GM18499 (cell line): ENCODE measurements at regions not wholly inside any gene's neighbourhood (a gene's known extent, or its start where the extent isn't known, plus 50 kb on each side); places are given as distances from the start of the nearest gene placed in this dataset.
"Not testable (repeated sequence)": the region's sequence is repeated elsewhere in the genome, so short reads cannot be mapped to it uniquely, and the experiment has no call there.

Experiments
- ATAC-seq: cut with Tn5 transposase; IDR thresholded peaks from one replicate; pipeline ENCODE4 v1.9.1; 2021; ENCODE audit warnings: moderate number of reproducible peaks; ENCODE audit not compliant: insufficient read depth, unreplicated experiment

DNA sequence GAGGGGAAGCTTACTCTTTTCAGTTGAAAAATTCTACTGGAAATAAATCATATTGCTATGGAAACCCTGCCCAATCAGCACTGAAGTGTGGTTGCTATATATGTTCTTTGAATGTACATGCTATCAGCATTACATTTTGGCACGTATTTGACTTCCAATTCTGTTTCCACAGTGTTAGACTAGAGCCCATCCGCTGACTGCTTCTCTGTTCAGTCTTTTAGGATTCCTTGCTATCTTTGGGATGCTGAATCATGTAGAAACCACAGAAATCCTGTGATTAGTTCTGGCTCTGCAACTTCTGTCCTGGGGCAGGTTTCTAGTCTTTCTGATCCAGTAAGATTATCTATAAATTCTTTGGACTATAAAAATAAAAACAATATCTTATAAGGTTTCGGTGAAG is 128.2 kb upstream of the SLC7A14 start:
- ATAC-seq, result no peak

DNA sequence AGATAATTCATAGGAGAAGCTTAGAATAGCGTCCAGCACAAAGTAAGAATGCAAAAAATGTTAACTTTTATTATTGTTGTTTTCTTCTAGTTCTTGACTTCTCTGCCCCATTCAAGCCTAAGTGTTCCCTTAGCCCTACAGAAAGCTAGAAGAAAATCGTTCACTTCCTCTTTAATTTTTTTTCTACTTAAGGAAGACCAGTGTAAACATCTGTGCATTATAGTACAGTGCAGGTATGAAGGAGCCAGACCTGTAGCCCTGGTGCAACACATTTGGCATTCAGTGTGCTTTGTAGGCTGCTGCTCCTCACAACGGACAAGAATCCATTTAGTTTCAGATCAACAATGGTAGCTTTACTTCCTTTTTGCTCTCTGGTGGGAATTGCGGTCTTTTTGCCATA is 127.8 kb upstream of the SLC7A14 start:
- ATAC-seq, result no peak

DNA sequence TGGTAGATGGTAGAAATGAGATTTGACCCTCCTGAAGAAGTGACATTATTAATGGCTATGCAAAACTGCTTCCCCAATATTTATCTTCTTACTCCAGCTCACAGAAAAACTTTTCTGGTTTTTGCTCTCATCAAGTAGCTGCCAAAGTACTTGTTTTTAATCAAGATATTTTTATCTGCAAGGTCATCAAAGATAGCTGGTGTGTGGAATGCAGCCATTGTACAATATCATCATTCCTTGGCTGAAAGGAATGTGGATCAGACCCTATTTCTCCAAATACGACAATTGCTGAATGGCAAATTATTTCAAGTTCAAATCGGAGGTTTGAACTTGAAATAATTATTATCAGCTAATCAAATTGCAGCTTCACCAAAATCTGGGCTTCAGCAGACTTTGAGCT is 126.9 kb upstream of the SLC7A14 start:
- ATAC-seq, result no peak

DNA sequence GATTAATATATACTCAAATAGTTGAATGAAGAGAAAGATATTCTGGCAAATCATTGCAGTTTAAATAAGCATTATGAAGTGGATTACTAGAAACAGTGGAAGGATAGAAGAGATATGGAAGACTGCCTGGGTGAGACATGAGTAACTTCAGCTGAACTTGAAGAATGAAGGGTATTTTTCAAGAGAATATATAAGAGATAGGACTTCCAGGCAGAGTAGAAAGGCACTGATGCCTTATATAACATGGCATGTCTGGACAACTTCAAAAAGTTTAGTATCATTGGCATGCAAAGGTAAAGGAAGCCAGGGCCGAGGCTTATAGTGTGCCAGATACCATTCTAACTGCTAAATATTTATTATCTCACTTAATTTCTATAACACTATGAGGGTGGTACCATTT is 126.5 kb upstream of the SLC7A14 start:
- ATAC-seq, result no peak

DNA sequence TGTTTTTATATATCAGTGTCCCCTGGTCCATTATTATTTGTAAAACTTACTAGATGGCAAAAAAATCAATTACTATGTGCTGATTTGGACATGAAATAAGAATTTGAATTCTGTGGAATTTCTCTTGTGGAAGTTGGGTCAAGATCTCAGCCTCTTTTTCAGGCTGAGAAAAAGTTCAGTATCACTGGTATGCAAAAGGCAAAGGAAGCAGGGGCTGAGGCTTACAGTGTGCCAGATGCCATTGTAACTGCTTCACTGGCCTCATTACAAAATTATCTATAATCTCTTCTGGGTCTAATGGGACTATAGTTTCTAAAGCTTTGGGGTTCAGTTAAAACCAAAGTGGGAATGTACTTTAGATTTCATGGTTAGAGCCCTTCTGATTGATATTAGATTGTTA is 125.9 kb upstream of the SLC7A14 start:
- no peak for ATAC-seq

DNA sequence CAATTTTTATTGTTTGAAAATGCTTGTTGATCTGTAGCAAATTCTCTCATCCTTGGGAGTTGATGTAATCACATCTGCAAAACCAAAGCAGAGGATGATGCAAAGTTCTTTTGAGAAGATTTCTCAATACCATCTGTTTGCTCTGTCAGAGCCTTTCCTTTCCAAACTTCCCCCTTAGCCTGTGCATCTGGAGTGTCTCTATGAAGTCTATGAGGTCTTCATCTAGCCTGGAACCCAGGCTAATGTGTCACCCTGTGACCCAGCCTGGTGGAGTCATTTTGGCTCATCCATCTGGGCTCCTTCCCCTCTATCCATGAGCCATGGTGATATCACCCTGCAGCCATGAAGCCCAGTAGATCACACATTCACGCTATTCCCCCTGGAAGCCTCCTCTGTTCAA is 123.2 kb upstream of the SLC7A14 start:
- ATAC-seq, result no peak

DNA sequence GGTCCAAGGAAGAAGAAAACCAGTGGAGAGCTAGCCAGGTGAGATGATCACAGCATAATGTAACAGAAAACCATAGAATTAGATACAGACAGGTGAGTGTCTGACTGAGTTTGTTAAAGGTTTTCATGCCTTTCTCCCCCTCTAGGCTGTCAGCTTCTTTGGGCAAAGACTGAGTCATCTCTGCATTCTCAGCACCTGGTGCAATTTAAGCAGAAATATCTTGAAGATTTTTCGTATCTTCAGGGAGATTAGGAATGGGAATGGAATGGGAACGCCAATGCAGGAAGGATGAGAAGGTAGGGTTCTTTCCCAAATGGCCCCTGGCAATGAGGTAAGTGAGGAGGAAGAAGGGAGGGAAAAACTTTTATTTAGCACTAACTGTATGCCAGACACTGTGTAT is 122.0 kb upstream of the SLC7A14 start:
- ATAC-seq, result no peak

DNA sequence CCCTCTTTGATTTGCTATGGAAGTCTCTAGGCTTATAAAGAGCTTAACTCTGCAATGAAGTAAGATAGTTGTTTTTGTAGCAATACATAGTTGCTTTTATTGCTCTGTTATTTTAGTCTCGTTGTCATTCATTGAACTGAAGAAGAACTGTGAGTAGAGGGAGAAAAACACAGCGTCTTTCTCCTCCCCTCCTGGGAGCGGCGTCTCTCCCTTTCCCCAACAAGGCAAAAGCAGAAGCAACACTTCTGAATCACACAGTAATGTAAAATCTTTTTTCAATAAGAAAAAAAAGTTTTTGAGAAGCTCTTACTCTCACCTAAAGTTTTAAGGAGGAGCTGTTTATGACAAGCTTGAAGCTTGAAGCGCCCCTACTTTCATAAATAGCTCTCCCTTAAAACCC is 119.3 kb upstream of the SLC7A14 start:
- ATAC-seq, result no peak

DNA sequence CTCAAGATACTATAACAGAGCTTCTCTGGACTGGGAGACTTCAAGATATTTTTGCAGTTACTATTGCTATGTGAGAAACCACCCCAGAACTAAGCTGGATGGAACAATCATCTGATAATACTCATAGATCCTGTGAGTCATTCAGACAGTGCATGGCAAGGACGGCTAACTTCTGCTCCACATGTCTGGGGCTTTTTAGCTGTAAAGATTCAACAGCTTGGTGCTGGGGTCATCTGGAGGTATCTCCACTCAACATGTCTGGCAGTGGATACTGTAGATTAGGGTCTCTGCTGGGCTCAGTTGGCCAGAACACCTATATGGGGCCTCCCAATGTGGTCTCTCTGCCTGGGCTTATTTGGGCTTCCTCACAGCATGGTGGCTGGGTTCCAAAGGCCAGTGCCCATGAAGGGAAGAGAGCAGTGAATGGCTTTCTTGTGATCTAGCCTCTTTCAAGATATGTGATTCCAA is 117.3 kb upstream of the SLC7A14 start:
- ATAC-seq, result no peak

DNA sequence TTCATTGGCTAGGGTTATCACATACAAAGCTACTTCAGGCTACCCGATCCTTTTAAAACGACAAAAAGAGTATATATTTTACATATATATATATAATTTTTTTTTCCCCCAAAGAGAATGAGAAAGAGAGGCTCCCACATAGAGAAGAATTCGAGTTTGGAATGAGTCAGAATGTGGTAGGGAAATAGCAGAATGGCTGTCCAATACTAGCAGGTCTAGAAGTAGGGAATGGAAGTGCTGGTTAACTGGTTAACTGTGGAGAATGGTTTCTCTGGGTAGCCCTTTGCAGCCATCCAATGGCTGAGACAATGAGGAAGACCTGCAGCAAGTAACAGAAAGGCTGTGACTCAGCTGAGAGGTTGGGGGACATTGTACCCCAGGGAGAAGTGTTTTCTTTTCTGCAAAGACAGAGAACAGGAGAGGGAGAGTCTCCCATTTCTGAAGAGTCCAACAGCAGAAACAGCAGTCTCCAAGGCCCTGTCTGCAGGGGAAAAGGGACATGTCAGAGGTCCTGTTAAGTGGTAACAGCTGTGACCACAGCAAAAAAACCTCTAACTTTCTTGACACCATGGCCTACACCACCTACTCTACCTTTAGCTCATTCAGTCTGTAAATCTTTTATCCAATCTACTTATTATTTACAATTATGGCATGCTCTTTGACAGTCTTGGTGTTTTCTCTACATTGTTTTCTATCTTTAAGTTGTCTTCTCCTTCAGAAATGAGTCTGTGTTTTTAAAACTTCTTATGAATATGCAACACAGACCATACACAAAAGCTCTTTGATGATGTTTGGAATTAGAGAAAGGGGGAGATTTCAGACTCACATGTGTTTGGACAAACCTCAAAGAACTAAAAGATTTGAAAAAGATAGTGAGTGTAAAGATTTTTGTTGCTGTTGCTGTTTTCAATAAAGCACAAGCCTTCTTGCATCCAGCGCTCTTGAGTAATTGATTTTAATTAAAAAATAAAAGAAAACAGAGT is 116.1 kb upstream of the SLC7A14 start:
- no peak for ATAC-seq

DNA sequence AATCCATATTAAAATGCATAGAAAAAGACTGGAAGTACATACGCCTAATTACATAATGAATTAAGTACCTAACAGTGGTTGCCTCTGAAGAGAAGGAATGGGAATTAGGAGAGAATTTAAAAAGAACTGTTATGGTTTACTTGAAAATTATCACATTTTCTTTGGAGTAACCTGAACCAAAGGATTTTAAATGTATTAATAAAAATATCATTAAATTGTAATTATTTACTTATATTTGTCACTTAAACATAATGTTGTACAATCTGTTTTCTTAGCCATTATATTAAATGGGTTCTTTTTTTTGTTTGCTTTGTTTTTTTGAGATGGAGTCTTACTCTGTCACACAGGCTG is 114.2 kb upstream of the SLC7A14 start:
- ATAC-seq, result no peak

DNA sequence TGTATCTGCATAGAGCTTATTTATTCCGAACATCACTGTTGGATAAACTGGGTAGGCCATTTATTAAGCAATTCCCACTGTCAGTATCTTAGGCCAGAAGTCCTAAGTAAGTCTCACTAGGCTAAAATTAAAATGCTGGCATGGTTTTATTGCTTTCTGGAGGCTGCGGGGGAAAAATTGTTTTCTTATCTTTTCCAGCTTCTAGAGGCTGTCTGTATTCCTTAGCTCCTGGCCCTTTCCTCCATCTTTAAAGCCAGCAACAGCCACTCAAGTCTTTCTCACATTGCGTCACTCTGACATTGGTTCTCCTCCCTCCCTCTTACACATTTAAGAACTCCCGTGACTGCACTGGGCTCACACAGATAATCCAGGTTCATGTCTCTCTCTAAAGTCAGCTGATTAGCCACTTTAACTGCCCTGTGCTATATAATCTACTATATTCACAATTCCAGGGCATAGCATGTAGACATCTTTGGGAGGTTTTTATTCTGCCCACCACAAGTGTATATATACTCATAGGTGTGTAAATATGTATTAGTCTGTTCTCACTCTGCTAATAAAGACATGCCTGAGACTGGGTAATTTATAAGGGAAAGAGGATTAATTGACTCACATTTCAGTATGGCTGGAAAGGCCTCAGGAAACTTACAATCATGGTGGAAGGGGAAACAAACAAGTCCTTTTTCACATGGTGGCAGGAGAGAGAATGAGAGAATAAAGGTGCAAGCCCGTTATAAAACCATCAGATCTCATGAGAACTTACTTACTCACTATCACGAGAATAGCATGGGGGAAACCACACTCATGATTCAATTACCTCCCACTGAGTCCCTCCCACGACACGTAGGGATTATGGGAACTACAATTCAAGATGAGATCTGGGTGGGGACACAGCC is 113.5 kb upstream of the SLC7A14 start:
- ATAC-seq, result no peak

DNA sequence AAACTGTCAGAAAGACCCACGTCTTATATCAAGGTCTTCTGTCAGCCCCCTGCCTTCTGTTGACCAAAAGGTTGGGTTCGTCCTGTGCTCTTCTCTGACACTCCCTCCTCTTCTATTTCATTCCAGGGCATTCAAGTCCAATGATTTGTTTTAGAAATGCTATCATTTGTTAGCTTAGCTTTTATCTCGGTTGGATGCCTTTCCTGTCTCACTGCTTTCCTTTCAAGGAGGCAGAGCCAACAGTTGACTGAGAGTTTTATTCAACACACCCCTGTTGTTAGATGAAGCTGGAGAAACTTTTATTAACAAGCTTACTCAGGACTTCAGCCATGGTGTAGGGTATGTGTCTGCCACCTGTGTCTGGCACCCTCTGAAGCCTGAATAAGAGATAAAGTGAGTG is 112.0 kb upstream of the SLC7A14 start:
- ATAC-seq, result no peak

DNA sequence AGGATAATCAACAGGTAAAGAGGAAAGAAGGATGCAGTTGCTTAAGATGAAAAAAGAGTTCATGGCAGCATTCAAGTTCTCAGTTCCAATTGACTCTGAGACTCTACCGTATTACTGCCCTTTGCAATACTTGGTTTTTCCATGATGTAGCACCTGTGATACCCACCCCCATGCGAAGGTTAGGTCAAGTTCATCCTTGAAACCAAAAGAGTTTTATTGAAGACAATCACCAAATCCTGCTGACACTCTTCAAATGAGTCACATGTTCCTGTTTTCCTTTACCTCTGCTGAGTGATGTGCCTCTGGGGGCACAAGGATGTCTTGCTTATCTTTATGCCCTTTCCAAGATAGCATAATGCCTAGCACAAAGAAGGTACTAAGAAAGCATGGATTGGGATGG is 111.3 kb upstream of the SLC7A14 start:
- no peak for ATAC-seq

DNA sequence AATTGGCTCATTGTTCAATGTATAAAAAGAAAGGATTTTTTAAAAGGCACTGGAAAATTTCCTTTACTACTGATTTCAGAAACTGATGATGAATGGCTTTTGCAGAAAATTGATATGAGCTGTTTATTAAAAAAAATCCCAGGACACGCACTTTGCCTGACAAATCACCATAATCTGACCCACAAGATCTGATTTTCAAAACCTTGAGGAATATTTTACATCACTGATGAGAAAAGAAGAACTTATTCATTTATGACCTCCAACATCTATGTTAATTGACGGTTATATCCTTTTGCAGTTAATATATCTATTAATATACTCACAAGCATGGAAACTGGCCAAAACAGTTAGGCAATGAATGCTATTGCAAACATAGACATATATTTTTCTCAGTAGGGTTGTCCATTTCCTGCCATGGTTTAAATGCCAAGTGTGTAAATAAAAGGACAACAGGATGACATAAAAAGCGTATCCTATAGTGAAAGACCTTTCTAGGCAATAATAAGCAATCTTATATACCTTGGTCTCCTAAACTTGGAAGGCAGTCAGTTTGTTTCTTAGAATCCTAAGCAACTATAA is 109.7 kb upstream of the SLC7A14 start:
- no peak for ATAC-seq

DNA sequence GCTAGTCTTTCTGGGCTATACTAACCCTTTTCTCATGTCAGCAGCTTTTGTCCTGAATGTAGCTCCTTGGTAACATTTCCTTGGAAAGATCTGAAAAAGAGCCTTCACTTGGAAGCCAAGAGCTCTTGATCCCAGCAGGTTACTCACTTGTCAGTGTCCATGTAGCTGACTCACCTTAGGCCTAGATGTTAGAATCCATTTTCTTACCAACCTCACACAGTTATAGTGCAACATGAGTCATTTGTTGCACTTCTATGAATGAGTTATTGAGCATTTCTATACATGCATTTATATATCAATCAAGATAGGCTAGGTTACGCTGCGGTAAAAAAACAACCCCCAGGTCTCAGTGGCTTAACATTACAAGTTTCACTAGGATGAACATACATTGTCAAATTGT is 106.8 kb upstream of the SLC7A14 start:
- ATAC-seq, result no peak

DNA sequence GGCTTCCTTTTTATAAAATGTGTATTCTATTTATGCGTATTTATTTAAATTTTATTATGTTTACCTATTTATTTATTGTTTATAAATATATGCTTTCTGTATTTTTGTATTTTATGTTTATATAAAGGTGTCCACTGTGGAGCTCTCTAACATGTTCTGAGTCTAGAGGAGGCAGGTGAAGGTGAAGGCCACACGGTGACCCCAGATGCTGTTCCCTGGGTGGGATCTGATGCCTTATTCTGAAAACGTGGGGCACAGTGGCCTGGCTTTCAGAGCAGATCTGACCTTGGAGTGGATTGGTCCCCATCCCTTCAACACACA is 104.7 kb upstream of the SLC7A14 start:
- ATAC-seq, result no peak

DNA sequence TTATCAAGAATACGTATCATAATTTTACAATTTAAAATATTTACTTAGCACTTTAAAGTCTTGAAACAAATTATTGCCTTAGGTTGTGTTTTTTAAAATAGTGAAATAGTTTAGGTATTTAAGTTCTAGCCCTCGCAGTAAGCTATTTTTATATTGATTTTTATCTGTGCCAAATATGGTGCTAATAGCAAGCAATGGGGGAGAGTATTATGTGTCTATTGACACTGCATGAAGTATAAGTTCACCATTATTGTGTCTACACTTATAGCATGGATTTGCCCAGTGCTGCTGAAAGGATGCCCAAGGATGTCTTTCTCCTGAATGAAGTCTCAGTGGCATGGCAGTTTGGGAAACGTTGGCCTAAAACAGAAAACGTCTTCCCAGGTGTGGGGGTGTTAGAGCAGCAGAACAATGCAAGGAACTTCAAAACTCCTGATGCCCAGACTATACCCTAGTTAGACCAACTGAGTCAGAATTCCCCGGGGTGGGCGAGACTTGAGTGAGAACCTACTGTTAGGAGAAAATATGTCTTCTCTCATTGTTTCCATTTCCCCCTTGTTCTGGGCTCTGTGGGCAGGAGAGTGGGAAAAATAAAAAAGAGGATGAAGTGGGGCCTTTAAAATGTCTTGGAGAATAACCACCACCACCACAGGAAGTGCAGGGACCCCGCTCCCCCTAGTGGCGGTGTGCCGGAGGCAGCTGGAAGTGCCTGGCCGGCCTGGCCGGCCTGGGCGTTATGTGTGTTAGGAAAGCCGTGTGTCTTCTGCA is 104.2 kb upstream of the SLC7A14 start:
- ATAC-seq, result no peak

DNA sequence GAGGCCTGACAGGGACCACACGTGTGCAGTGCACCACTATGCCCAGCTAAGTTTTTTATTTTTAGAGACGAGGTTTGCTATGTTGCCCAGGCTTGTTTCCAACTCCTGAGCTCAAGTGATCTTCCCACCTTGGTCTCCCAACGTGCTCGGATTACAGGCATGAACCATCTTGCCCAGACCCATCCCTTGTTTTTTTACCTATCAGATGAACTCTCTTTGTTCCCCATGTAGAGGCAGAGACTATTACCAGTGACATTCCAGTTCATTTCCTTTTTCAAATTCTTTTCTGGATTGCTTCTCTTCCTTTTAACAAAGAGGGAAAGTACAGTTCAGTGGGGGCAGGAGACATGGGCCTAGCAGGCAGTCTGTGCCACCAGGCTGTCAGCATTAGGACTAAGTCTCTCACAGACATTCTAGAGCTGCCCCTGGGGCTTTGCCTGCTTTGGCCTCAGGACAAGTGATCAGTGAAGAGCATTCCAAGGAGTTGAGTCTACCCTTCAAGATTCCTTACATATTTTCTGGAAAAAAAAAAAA is 103.5 kb upstream of the SLC7A14 start:
- ATAC-seq, result no peak

DNA sequence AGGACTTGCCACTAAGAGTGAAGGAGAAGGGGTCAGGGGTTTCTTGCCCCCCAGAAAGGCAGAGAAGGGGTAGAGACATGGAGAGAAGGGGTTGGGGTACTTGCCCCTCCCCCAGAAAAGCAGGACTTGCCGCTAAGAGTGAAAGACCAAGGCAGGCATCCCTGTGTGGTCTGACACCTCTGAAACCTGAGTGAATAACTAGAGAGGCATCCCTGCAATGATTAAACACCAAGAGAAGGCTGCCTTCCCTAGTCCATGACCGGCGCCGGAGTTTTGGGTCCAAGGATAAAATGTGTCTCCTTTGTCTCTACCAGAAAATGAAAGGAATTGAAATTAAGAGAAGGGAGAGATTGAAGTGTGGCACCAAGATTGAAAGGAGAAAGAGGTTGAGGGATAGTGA is 102.3 kb upstream of the SLC7A14 start:
- not testable (repeated sequence) for ATAC-seq
